BJ (cell line): ENCODE measurements at regions not wholly inside any gene's neighbourhood (a gene's known extent, or its start where the extent isn't known, plus 50 kb on each side); places are given as distances from the start of the nearest gene placed in this dataset.
"Not testable (repeated sequence)": the region's sequence is repeated elsewhere in the genome, so short reads cannot be mapped to it uniquely, and the experiment has no call there.

ENCODE experiments used
- CTCF ChIA-PET: fragments of 350-600 bp; formaldehyde crosslinking; extraction: SDS; loops from one replicate; lab custom pipeline; 2021; ENCODE audit warnings: antibody characterized with exemption, inconsistent platforms; lab: Yijun Ruan, JAX
- POLR2A ChIA-PET: fragments of 300-600 bp; sonication (Branson Sonifier 250); formaldehyde crosslinking; extraction: SDS; loops from one replicate; lab custom pipeline; 2021; ENCODE audit warnings: antibody characterized with exemption; lab: Charles Lee
- DNase-seq: peaks from one replicate; pipeline ENCODE4 v3.0.0-alpha.2; 2011; ENCODE audit warnings: low read depth
- H3K27me3 ChIP-seq: 2 replicates; pipeline ENCODE4 v1.6.0; 2011; ENCODE audit warnings: low read length; ENCODE audit not compliant: control insufficient read depth, insufficient read depth
- H3K36me3 ChIP-seq: 2 replicates; pipeline ENCODE4 v1.5.1; 2011; ENCODE audit warnings: low read length; ENCODE audit not compliant: control insufficient read depth, insufficient read depth
- H3K4me3 ChIP-seq: 2 replicates; pipeline ENCODE4 v1.5.1; 2011; ENCODE audit warnings: low read depth, mild to moderate bottlenecking, control low read depth, low read length
- CTCF ChIP-seq: IDR thresholded peaks from 2 replicates; pipeline ENCODE4 v1.5.1; 2011; ENCODE audit warnings: low read depth, mild to moderate bottlenecking, control low read depth, inconsistent platforms, low read length, moderate library complexity; ENCODE audit not compliant: insufficient read depth

GRCh38 chr2:129192841-129193253, 786.6 kb upstream of the RAB6C start:
- CTCF ChIA-PET: no interaction called here
- POLR2A ChIA-PET: no interaction called here
- DNase-seq: no peak

GRCh38 chr2:129193961-129194360, 785.5 kb upstream of the RAB6C start:
- ChIA-PET POLR2A (no interaction called here), CTCF (no interaction called here)
- DNase-seq: no peak
- Histone ChIP-seq H3K36me3 (no peaks in the 10 kb centered on the region), H3K27me3 (no peaks in the 10 kb centered on the region), H3K4me3 (no peak overlapping the region)
- no peak for TF ChIP-seq CTCF

More at GRCh38 chr2:129192841-129193253, 786.6 kb upstream of the RAB6C start:
- H3K4me3 ChIP-seq: no peak overlapping the region
- no peak for TF ChIP-seq CTCF
- no peaks in the 10 kb centered on the region for H3K36me3 ChIP-seq
- no peaks in the 10 kb centered on the region for H3K27me3 ChIP-seq

GRCh38 chr2:129199501-129199900, 780.0 kb upstream of the RAB6C start:
- Histone ChIP-seq H3K27me3 (no peaks in the 10 kb centered on the region), H3K4me3 (no peak overlapping the region), H3K36me3 (no peaks in the 10 kb centered on the region)
- CTCF ChIA-PET: no interaction called here
- no peak for DNase-seq
- POLR2A ChIA-PET: no interaction called here
- no peak for TF ChIP-seq CTCF

- H3K27me3 ChIP-seq: no peaks in the 10 kb centered on the region
- no peak overlapping the region for H3K4me3 ChIP-seq
- no peaks in the 10 kb centered on the region for H3K36me3 ChIP-seq
- no peak for DNase-seq
- ChIA-PET CTCF (no interaction called here), POLR2A (no interaction called here)
- TF ChIP-seq CTCF: no peak
These were observed 777.8 kb upstream of the RAB6C start for GRCh38 chr2:129201696-129202095.

- DNase-seq: no peak
- H3K4me3 ChIP-seq: no peak overlapping the region
- H3K36me3 ChIP-seq: no peaks in the 10 kb centered on the region
- no peaks in the 10 kb centered on the region for H3K27me3 ChIP-seq
- ChIA-PET POLR2A (no interaction called here), CTCF (no interaction called here)
- no peak for TF ChIP-seq CTCF
These were observed 776.1 kb upstream of the RAB6C start for GRCh38 chr2:129203331-129203730.

GRCh38 chr2:129204581-129204980, 774.9 kb upstream of the RAB6C start:
- POLR2A ChIA-PET, CTCF ChIA-PET, DNase-seq, H3K27me3 ChIP-seq, H3K36me3 ChIP-seq, H3K4me3 ChIP-seq: not testable (repeated sequence)
